ENCODE measurements at regions not wholly inside any gene's neighbourhood (a gene's known extent, or its start where the extent isn't known, plus 50 kb on each side); places are given as distances from the start of the nearest gene placed in this dataset.
"Not testable (repeated sequence)": the region's sequence is repeated elsewhere in the genome, so short reads cannot be mapped to it uniquely, and the experiment has no call there.

DNA sequence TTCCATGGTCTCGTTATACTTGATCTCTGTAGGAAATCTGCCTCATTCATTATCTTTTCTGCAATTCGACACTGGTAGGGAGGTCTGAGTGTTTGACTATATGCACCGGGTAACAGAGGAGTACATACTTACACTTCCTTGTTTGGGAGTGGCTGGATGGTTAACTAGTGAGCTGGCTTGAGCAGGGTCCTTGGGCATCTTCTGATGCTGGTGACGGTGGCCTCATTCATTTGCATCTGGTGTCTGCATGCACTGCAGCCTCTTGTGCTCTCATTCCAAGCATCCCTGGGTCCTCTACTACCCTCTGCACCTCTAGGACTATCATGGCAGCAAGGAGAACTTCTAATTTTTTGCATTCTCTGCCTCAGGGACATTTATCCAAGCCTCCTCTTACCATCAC, 100.0 kb upstream of the TCF4 start:
- H3K4me3 ChIP-seq (ENCODE audit: low read depth, low read length), result no peak overlapping the region
- TF ChIP-seq, protein P1, sequence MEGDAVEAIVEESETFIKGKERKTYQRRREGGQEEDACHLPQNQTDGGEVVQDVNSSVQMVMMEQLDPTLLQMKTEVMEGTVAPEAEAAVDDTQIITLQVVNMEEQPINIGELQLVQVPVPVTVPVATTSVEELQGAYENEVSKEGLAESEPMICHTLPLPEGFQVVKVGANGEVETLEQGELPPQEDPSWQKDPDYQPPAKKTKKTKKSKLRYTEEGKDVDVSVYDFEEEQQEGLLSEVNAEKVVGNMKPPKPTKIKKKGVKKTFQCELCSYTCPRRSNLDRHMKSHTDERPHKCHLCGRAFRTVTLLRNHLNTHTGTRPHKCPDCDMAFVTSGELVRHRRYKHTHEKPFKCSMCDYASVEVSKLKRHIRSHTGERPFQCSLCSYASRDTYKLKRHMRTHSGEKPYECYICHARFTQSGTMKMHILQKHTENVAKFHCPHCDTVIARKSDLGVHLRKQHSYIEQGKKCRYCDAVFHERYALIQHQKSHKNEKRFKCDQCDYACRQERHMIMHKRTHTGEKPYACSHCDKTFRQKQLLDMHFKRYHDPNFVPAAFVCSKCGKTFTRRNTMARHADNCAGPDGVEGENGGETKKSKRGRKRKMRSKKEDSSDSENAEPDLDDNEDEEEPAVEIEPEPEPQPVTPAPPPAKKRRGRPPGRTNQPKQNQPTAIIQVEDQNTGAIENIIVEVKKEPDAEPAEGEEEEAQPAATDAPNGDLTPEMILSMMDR (IDR thresholded peaks at IDR 0.05; ENCODE audit: low read depth, low read length), result no peak

DNA sequence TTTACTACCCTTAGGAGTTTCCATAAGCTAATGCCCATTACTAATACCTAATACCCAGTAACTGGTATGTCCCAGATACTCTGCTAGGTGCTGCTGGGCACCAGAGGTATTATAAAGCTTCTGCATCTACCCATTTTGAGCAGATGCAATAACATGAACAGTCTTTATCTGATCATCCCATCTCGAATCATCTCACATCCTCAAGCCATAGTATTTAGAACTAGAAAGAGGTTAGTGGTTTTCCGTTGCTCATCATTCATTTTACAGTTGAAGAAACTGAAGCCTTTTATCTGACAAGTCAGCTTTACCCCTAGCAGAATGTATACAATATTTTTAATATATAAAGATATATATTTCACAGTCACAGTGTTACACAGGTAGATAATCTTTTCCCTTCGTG, 99.1 kb upstream of the TCF4 start:
- TF ChIP-seq, protein P1 (IDR thresholded peaks at IDR 0.05; ENCODE audit: low read depth, low read length), result no peak
- H3K4me3 ChIP-seq (ENCODE audit: low read depth, low read length), result no peak overlapping the region

DNA sequence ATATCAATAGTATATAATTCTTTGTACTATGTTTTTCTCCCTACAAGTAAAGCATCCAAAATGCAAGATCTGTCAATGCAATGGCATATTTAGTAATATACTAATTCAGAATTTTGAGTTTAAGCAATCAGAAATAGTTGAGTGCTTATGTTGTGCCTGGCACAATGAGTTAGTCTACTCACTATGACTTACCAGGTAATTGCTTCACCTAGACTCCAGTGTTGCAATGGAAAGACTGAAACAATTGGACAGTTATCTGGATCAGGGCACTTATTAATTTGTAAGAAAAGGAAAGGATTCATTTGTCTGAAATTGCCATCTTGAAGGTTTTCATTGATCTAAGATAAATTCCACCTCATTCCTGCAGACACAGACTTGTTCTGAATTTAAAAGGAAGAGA, 97.6 kb upstream of the TCF4 start:
- TF ChIP-seq, protein P1 (IDR thresholded peaks at IDR 0.05; ENCODE audit: low read depth, low read length), result no peak
- no peak overlapping the region for H3K4me3 ChIP-seq (ENCODE audit: low read depth, low read length)

DNA sequence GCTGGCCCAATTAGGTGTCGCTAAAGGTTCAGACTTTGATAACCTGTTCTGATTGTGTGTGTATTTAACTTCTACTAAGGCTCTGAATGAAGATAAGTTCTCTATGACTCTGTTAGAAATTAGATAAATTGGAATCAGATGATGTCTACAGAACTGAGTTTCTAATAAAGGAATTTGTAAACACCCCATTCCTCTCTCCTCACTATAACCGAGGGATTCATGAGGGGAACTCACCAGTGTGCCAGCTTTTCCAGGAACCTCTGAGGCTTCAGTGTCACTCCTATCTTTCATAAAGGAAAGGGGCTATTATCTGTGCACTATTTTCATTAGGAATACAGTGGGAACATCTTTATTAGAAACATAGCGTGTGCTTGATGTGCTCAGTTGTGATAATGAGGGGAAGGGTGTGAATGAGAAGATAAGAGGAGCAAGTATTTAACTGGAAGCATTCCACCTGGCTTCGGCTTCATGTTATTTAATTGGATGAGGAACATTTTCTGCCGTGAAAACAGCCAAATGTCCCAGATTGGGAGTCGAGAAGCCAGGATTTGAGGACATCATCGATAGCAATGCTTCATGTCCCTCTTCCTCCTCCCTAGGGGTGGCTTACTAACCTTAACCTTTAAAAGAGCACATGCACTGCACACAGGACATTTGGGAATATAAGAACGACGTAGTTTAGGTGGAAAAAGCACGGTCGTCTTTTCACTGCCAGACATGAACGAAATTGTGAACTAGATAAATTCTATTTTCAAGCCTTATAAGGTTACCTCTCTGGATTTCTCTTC, 84.8 kb upstream of the TCF4 start:
- no peak overlapping the region for H3K4me3 ChIP-seq (ENCODE audit: low read depth, low read length)
- TF ChIP-seq, protein P1 (IDR thresholded peaks at IDR 0.05; ENCODE audit: low read depth, low read length), result no peak

DNA sequence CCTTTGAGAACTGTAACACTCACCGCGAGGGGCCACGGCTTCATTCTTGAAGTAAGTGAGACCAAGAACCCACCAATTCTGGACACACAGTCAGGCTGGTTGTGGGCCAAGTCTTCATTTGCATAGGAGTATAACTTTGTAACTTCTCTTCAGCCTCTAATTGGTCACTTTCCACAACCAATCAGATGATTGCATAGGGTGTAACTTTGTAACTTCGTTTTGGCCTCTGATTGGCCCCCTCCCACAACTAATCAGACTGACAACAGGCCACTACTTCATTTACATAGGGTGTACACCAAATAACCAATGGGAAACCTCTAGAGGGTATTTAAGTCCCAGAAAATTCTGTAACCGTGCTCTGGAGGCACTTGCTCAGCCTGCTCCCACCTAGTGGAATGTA, 77.5 kb upstream of the TCF4 start:
- H3K4me3 ChIP-seq (ENCODE audit: low read depth, low read length), result no peak overlapping the region
- TF ChIP-seq, protein P1 (IDR thresholded peaks at IDR 0.05; ENCODE audit: low read depth, low read length), result no peak

DNA sequence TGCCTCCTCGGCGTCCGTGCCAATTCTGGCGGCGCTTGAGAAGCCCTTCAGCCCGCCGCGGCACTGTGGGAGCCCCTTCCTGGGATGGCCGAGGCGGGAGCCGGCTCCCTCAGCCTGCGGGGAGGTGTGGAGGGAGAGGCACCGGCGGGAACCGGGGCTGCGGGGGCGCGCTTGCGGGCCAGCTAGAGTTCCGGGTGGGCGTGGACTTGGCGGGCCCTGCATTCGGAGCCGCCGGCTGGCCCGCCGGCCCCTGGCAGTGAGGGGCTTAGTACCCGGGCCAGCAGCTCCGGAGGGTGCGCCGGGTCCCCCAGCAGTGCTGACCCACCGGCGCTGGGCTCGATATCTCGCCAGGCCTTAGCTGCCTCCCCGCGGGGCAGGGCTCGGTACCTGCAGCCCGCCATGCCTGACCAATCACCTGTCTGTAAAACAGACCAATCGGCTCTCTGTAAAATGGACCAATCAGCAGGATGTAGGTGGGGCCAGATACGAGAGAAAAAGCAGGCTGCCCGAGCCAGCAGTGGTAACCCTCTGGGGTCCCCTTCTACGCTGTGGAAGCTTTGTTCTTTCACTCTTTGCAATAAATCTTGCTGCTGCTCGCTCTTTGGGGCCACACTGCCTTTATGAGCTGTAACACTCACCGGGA, 76.9 kb upstream of the TCF4 start:
- not testable (repeated sequence) for H3K4me3 ChIP-seq (ENCODE audit: low read depth, low read length)

DNA sequence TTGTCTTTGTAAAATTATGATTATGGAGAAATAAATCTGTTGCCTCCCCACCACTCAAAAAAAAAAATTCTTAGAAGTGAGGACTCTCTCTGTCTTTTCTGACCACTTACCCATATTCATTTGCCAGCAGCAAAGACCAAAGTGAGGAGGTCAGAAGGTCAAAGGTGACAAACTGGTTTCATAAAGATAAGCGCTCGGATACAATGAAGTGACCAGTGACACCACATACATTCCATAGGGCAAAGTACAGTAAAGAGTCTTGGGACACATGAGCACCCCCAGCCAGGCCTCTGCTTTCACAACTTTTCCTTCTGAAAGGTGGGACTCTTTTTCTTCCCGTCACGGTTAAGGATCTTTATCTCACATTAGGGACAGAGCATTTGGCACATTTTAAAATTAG, 75.9 kb upstream of the TCF4 start:
- no peak overlapping the region for H3K4me3 ChIP-seq (ENCODE audit: low read depth, low read length)
- TF ChIP-seq, protein P1 (IDR thresholded peaks at IDR 0.05; ENCODE audit: low read depth, low read length), result no peak

Measured in WI38 (cell line).